ENCODE measurements at regions not wholly inside any gene's neighbourhood (a gene's known extent, or its start where the extent isn't known, plus 50 kb on each side); places are given as distances from the start of the nearest gene placed in this dataset.

- Histone ChIP-seq H3K4me1 (no peaks in the 10 kb centered on the region), H3K27me3 (no peaks in the 10 kb centered on the region), H3K27ac (no peak overlapping the region), H3K4me3 (no peak overlapping the region), H3K9me3 (no peaks in the 10 kb centered on the region), H3K36me3 (no peaks in the 10 kb centered on the region)
- WGBS, 2 donors = 42 to 51% methylated on average over 2 of the region's 2 CpGs
- TF ChIP-seq CTCF (IDR thresholded peaks at IDR 0.05) = no peak
- peak in 1 of 6 donors; percentile 2 for DNase-seq
- no peak for FAIRE-seq
- intact Hi-C loops (cut with DNase I) = no loop called here
- ATAC-seq = peak in 3 of 4 donors; percentile 42 to 53 (median 51)
Observed at GRCh38 chr12:66900616-66901015, 221.7 kb upstream of the GRIP1 start.

- no peaks in the 10 kb centered on the region for H3K36me3 ChIP-seq
- H3K27me3 ChIP-seq = no peaks in the 10 kb centered on the region
- no peak for TF ChIP-seq CTCF (IDR thresholded peaks at IDR 0.05)
- ATAC-seq (no peak), FAIRE-seq (no peak), DNase-seq (no peak)
- H3K27ac ChIP-seq = no peak overlapping the region
- no peaks in the 10 kb centered on the region for H3K4me1 ChIP-seq
- intact Hi-C loops (cut with DNase I) = no loop called here
- H3K9me3 ChIP-seq = no peaks in the 10 kb centered on the region
- WGBS, 2 donors = 80 to 92% methylated on average over 4 of the region's 4 CpGs
- H3K4me3 ChIP-seq = no peak overlapping the region
Observed at GRCh38 chr12:66901138-66901932, 222.5 kb upstream of the GRIP1 start.

- ATAC-seq (no peak), DNase-seq (no peak), FAIRE-seq (no peak)
- no peak overlapping the region for H3K4me3 ChIP-seq
- no peak overlapping the region for H3K27ac ChIP-seq
- intact Hi-C loops (cut with DNase I) = no loop called here
- H3K4me1 ChIP-seq = no peaks in the 10 kb centered on the region
- no peaks in the 10 kb centered on the region for H3K27me3 ChIP-seq
- TF ChIP-seq CTCF (IDR thresholded peaks at IDR 0.05) = no peak
- no peaks in the 10 kb centered on the region for H3K9me3 ChIP-seq
- no peaks in the 10 kb centered on the region for H3K36me3 ChIP-seq
Observed at GRCh38 chr12:66902020-66902419, 223.1 kb upstream of the GRIP1 start.

GRCh38 chr12:66903782-66904396 is 225.0 kb upstream of the GRIP1 start:
- DNase-seq (no peak), ATAC-seq (peak in 1 of 4 donors; percentile 11), FAIRE-seq (no peak)
- no peaks in the 10 kb centered on the region for H3K27me3 ChIP-seq
- H3K9me3 ChIP-seq = no peaks in the 10 kb centered on the region
- no peak overlapping the region for H3K27ac ChIP-seq
- TF ChIP-seq CTCF (IDR thresholded peaks at IDR 0.05) = no peak
- 14% methylated on average over 1 of the region's 1 CpG for WGBS, 2 donors
- no peaks in the 10 kb centered on the region for H3K4me1 ChIP-seq
- H3K4me3 ChIP-seq = no peak overlapping the region
- no peaks in the 10 kb centered on the region for H3K36me3 ChIP-seq
- intact Hi-C loops (cut with DNase I) = no loop called here

- TF ChIP-seq CTCF (IDR thresholded peaks at IDR 0.05) = no peak
- H3K36me3 ChIP-seq = no peaks in the 10 kb centered on the region
- DNase-seq = no peak
- ATAC-seq = no peak
- no peak for FAIRE-seq
- no peak overlapping the region for H3K4me3 ChIP-seq
- H3K9me3 ChIP-seq = no peaks in the 10 kb centered on the region
- no peaks in the 10 kb centered on the region for H3K4me1 ChIP-seq
- intact Hi-C loops (cut with DNase I) = no loop called here
- H3K27me3 ChIP-seq = no peaks in the 10 kb centered on the region
- H3K27ac ChIP-seq = no peak overlapping the region
Observed at GRCh38 chr12:66905201-66905600, 226.3 kb upstream of the GRIP1 start.
